A549 (cell line): ENCODE measurements at regions not wholly inside any gene's neighbourhood (a gene's known extent, or its start where the extent isn't known, plus 50 kb on each side); places are given as distances from the start of the nearest gene placed in this dataset.
"Not testable (repeated sequence)": the region's sequence is repeated elsewhere in the genome, so short reads cannot be mapped to it uniquely, and the experiment has no call there.

Source experiments
- ATAC-seq, 2 experiments: fragments of 200-7000 bp in 1 of 2; fragments of >200 bp in 1 of 2; cut with Nextera tagmentation in 1 of 2; cut with Tn5 transposase in 1 of 2; 3 replicates each; pipeline versions ENCODE4 v1.8.0 to v1.9.1; 2018 to 2020; ENCODE audit warnings: mild to moderate bottlenecking in 1 of 2, moderate library complexity in 1 of 2
- CTCF ChIA-PET: fragments of 300-600 bp; sonication (Branson Sonifier 250); formaldehyde crosslinking; extraction: SDS; loops from one replicate; lab custom pipeline; 2021; ENCODE audit warnings: antibody characterized with exemption, inconsistent platforms; lab: Yijun Ruan, JAX
- POLR2A ChIA-PET: fragments of 350-600 bp; formaldehyde crosslinking; extraction: SDS; loops from one replicate; lab custom pipeline; 2021; ENCODE audit warnings: antibody characterized with exemption, inconsistent platforms; lab: Yijun Ruan, JAX
- DNase-seq, 2 experiments: peaks; one replicate each; pipeline versions ENCODE4 v3.0.0 to v3.0.0-alpha.2; 2011 to 2016; ENCODE audit warnings: low read depth in 1 of 2, low spot score in 1 of 2
- FAIRE-seq: peaks from 2 replicates; lab custom pipeline; 2011; peaks lifted over from hg19 to GRCh38; lab: Jason Lieb, UNC
- H3K27ac ChIP-seq, 2 experiments: fragments of >200 bp; sonication (Bioruptor Twin); formaldehyde crosslinking; 3 replicates each; pipeline ENCODE4 v1.5.1; 2016 to 2017
- H3K4me1 ChIP-seq: fragments of >200 bp; sonication (Bioruptor Twin); formaldehyde crosslinking; 3 replicates; pipeline ENCODE4 v1.6.1; 2016
- H3K4me2 ChIP-seq: fragments of >200 bp; sonication (Bioruptor Twin); formaldehyde crosslinking; 3 replicates; pipeline ENCODE4 v1.6.1; 2016
- H3K4me3 ChIP-seq: fragments of >200 bp; sonication (Bioruptor Twin); formaldehyde crosslinking; 3 replicates; pipeline ENCODE4 v1.5.1; 2016
- H3K9me3 ChIP-seq: fragments of >200 bp; sonication (Bioruptor Twin); formaldehyde crosslinking; 3 replicates; pipeline ENCODE4 v1.6.1; 2016
- ATOH8 ChIP-seq: fragments of 250-450 bp; sonication (Bioruptor Pico); IDR thresholded peaks from 2 replicates; pipeline ENCODE4 v1.5.0; 2020; ENCODE audit warnings: low read depth, mild to moderate bottlenecking, moderate library complexity
- BCL3 ChIP-seq: fragments of >200 bp; sonication (Bioruptor Twin); formaldehyde crosslinking; IDR thresholded peaks from 3 replicates; pipeline ENCODE4 v1.6.1; 2016
- CHD2 ChIP-seq: fragments of 150-350 bp; IDR thresholded peaks from 2 replicates; pipeline ENCODE4 v1.6.1; 2014; ENCODE audit warnings: low read length; ENCODE audit not compliant: partially characterized antibody
- E2F6 ChIP-seq: IDR thresholded peaks from 2 replicates; pipeline ENCODE4 v1.6.1; 2012; ENCODE audit warnings: low read depth, borderline replicate concordance
- EP300 ChIP-seq, 2 experiments: fragments of >200 bp; sonication (Bioruptor Twin); formaldehyde crosslinking; IDR thresholded peaks; 2 replicates in 1 of 2; 3 replicates in 1 of 2; pipeline ENCODE4 v1.6.1; 2016 to 2017
- HES2 ChIP-seq: fragments of >200 bp; sonication (Bioruptor Twin); formaldehyde crosslinking; IDR thresholded peaks from 2 replicates; pipeline ENCODE4 v1.6.1; 2016
- HMGXB4 ChIP-seq: fragments of 250-450 bp; sonication (Bioruptor Pico); IDR thresholded peaks from 2 replicates; pipeline ENCODE4 v1.5.0; 2021; ENCODE audit warnings: mild to moderate bottlenecking, moderate library complexity, borderline replicate concordance
- JUNB ChIP-seq: fragments of >200 bp; sonication (Bioruptor Twin); formaldehyde crosslinking; IDR thresholded peaks from 2 replicates; pipeline ENCODE4 v1.6.1; 2016
- NPAS2 ChIP-seq: fragments of 250-450 bp; sonication (Bioruptor Pico); IDR thresholded peaks from 2 replicates; pipeline ENCODE4 v1.8.0; 2022; ENCODE audit warnings: mild to moderate bottlenecking, moderate library complexity, borderline replicate concordance
- NR3C1 ChIP-seq: fragments of >200 bp; sonication (Bioruptor Twin); formaldehyde crosslinking; IDR thresholded peaks from 3 replicates; pipeline ENCODE4 v1.6.1; 2017
- POLR2A ChIP-seq: IDR thresholded peaks from 2 replicates; pipeline ENCODE4 v1.6.1; 2012; ENCODE audit warnings: mild to moderate bottlenecking, low read length
- RAD21 ChIP-seq, 2 experiments: fragments of >200 bp in 1 of 2; sonication (Bioruptor Twin) in 1 of 2; formaldehyde crosslinking in 1 of 2; IDR thresholded peaks in 1 of 2; conservative IDR thresholded peaks in 1 of 2; 2 replicates in 1 of 2; 3 replicates in 1 of 2; pipeline ENCODE4 v1.6.1; 2012 to 2018; ENCODE audit warnings: inconsistent platforms in 1 of 2
- RCOR1 ChIP-seq: fragments of 150-350 bp; IDR thresholded peaks from 2 replicates; pipeline ENCODE4 v1.6.1; 2014; ENCODE audit warnings: antibody characterized with exemption, low read length, low read depth
- ZSCAN20 ChIP-seq: fragments of 250-450 bp; sonication (Bioruptor Pico); IDR thresholded peaks from 2 replicates; pipeline ENCODE4 v1.8.0; 2022; ENCODE audit warnings: mild to moderate bottlenecking, moderate library complexity
- WGBS: methylation state at CpG from one replicate; pipeline ENCODE4 v1.1.6; 2017; ENCODE audit errors: missing lambda C conversion rate; 5-methylcytosine and 5-hydroxymethylcytosine counted together

- Histone ChIP-seq H3K9me3 (no peaks in the 10 kb centered on the region), H3K27ac (no peak overlapping the region), H3K4me3 (no peak overlapping the region), H3K4me2 (no peak overlapping the region), H3K4me1 (no peaks in the 10 kb centered on the region)
- DNase-seq (no peak), ATAC-seq (no peak), FAIRE-seq (no peak)
- ChIA-PET POLR2A (interaction anchor here (0.6 kb wide), 1 partner anchor 15 kb away, joined by 3 read pairs; no protein-coding TSS in a partner anchor), CTCF (no interaction called here)
- 13% methylated on average over 3 of the region's 3 CpGs for whole genome bisulfite sequencing
- no peak for TF ChIP-seq HES2
These were observed 132.1 kb downstream of the BLID start for GRCh38 chr11:121983901-121984300.

- DNase-seq, H3K4me2 ChIP-seq, H3K4me3 ChIP-seq, H3K4me1 ChIP-seq, H3K9me3 ChIP-seq, POLR2A ChIA-PET, ATAC-seq, H3K27ac ChIP-seq, FAIRE-seq, CTCF ChIA-PET: not testable (repeated sequence)
These were observed 138.1 kb downstream of the BLID start for GRCh38 chr11:121977914-121978313.

GRCh38 chr11:121968638-121969037 is 147.4 kb downstream of the BLID start:
- POLR2A ChIA-PET, result no interaction called here
- TF ChIP-seq RCOR1 (no peak), NR3C1 (no peak), HMGXB4 (CRISPR knock-in tag) (no peak), BCL3 (no peak), POLR2A (no peak), E2F6 (no peak), RAD21 (conservative IDR thresholded peaks at IDR 0.05 in 1 of 2, IDR thresholded peaks at IDR 0.05 in 1 of 2) (no peak)
- TF ChIP-seq, all 56 proteins: peak for 0
- Histone ChIP-seq H3K4me2 (no peak overlapping the region), H3K4me1 (peaks cover 12% of the 10 kb centered on the region; the same call in 2 of the 3 replicates), H3K27ac (no peak overlapping the region), H3K4me3 (no peak overlapping the region), H3K9me3 (no peaks in the 10 kb centered on the region)
- ATAC-seq, result no peak
- WGBS, result 49% methylated on average over 2 of the region's 2 CpGs
- CTCF ChIA-PET, result no interaction called here
- DNase-seq, result no peak
- no peak for FAIRE-seq

GRCh38 chr11:121967131-121967704 is 148.8 kb downstream of the BLID start:
- ATAC-seq (no peak), DNase-seq (no peak), FAIRE-seq (no peak)
- no peak overlapping the region for H3K4me3 ChIP-seq
- TF ChIP-seq NPAS2 (CRISPR knock-in tag) (no peak), ATOH8 (CRISPR knock-in tag) (no peak), ZSCAN20 (CRISPR knock-in tag) (no peak), JUNB (no peak), CHD2 (no peak), NR3C1 (no peak), EP300 (IDR thresholded peaks at IDR 0.05) (no peak), HES2 (no peak)
- peaks cover 12% of the 10 kb centered on the region; the same call in 2 of the 3 replicates for H3K4me1 ChIP-seq
- no peaks in the 10 kb centered on the region for H3K9me3 ChIP-seq
- POLR2A ChIA-PET, result no interaction called here
- WGBS, result 38% methylated on average over 10 of the region's 10 CpGs
- H3K27ac ChIP-seq, result no peak overlapping the region
- CTCF ChIA-PET, result no interaction called here
- H3K4me2 ChIP-seq, result no peak overlapping the region
